Tibial artery (tissue), 4 donors: ENCODE measurements at regions not wholly inside any gene's neighbourhood (a gene's known extent, or its start where the extent isn't known, plus 50 kb on each side); places are given as distances from the start of the nearest gene placed in this dataset.

Experiments
- DNase-seq, 2 donors: peaks; one replicate each; pipeline ENCODE4 v3.0.0-alpha.2; 2019
- H3K27ac ChIP-seq, 2 donors: fragments of 200-600 bp; sonication (generic) in 1 of 2; 1 replicate in 1 of 2; 2 replicates in 1 of 2; pipeline ENCODE4 v1.5.1; 2018 to 2019; ENCODE audit warnings: mild to moderate bottlenecking in 1 of 2
- H3K27me3 ChIP-seq, 2 donors: fragments of 200-600 bp; sonication (generic) in 1 of 2; one replicate each; pipeline versions ENCODE4 v1.5.1 to v1.6.0; 2016 to 2019
- H3K36me3 ChIP-seq, 3 donors: fragments of 200-600 bp; sonication (generic) in 2 of 3; one replicate each; pipeline ENCODE4 v1.5.1; 2016 to 2019; ENCODE audit warnings: mild to moderate bottlenecking in 2 of 3
- H3K4me1 ChIP-seq, 4 donors: fragments of 200-600 bp; sonication (generic) in 2 of 4; 1 replicate in 3 of 4; 2 replicates in 1 of 4; pipeline ENCODE4 v1.5.1; 2016 to 2019
- H3K4me3 ChIP-seq, 2 donors: fragments of 200-600 bp; sonication (generic) in 1 of 2; 1 replicate in 1 of 2; 2 replicates in 1 of 2; pipeline ENCODE4 v1.5.1; 2018 to 2019; ENCODE audit warnings: mild to moderate bottlenecking in 2 of 2
- H3K9me3 ChIP-seq, 3 donors: fragments of 200-600 bp; sonication (generic) in 1 of 3; one replicate each; pipeline ENCODE4 v1.5.1; 2016 to 2019
- CTCF ChIP-seq, 2 experiments: fragments of 200-600 bp in 1 of 2; fragments of 450-650 bp in 1 of 2; IDR thresholded peaks; one replicate each; pipeline ENCODE4 v1.5.1; 2017 to 2019; ENCODE audit warnings: antibody characterized with exemption in 2 of 2, mild to moderate bottlenecking in 1 of 2, moderate library complexity in 1 of 2
- intact Hi-C: fragments of 100-400 bp; cut with DNase I; formaldehyde crosslinking; loops from one replicate; pipeline ENCODE4 v1.15.0; 2023; ENCODE audit warnings: low total_unique reads

- Histone ChIP-seq H3K27me3 (peaks cover 0 to 16% of the 10 kb centered on the region in 2 donors), H3K4me1 (peaks cover 0 to 5% (median 0%) of the 10 kb centered on the region in 4 donors), H3K27ac (no peak overlapping the region), H3K9me3 (no peaks in the 10 kb centered on the region), H3K36me3 (no peaks in the 10 kb centered on the region), H3K4me3 (no peak overlapping the region)
- TF ChIP-seq CTCF (IDR thresholded peaks at IDR 0.05), result no peak
- intact Hi-C loops, result no loop called here
- no peak for DNase-seq
These were observed 180.4 kb downstream of the INO80D start for GRCh38 chr2:205905576-205905975.

GRCh38 chr2:205904873-205905272 is 181.1 kb downstream of the INO80D start:
- H3K27ac ChIP-seq, result no peak overlapping the region
- peaks cover 0 to 16% of the 10 kb centered on the region in 2 donors for H3K27me3 ChIP-seq
- H3K9me3 ChIP-seq, result no peaks in the 10 kb centered on the region
- no peak overlapping the region for H3K4me3 ChIP-seq
- H3K36me3 ChIP-seq, result no peaks in the 10 kb centered on the region
- no peak for TF ChIP-seq CTCF (IDR thresholded peaks at IDR 0.05)
- DNase-seq, result no peak
- peaks cover 0 to 5% (median 0%) of the 10 kb centered on the region in 4 donors for H3K4me1 ChIP-seq
- intact Hi-C loops, result no loop called here

- Histone ChIP-seq H3K27ac (no peak overlapping the region), H3K27me3 (peaks cover 0 to 11% of the 10 kb centered on the region in 2 donors), H3K9me3 (no peaks in the 10 kb centered on the region), H3K4me1 (peaks cover 0 to 5% (median 0%) of the 10 kb centered on the region in 4 donors), H3K36me3 (no peaks in the 10 kb centered on the region), H3K4me3 (no peak overlapping the region)
- DNase-seq, result no peak
- TF ChIP-seq CTCF (IDR thresholded peaks at IDR 0.05), result no peak
- intact Hi-C loops, result no loop called here
These were observed 182.3 kb downstream of the INO80D start for GRCh38 chr2:205903549-205904129.

GRCh38 chr2:205902900-205903237 is 183.1 kb downstream of the INO80D start:
- H3K4me3 ChIP-seq, result no peak overlapping the region
- intact Hi-C loops, result no loop called here
- H3K27me3 ChIP-seq, result peaks cover 0 to 7% of the 10 kb centered on the region in 2 donors
- no peak for TF ChIP-seq CTCF (IDR thresholded peaks at IDR 0.05)
- H3K4me1 ChIP-seq, result peaks cover 0 to 5% (median 0%) of the 10 kb centered on the region in 4 donors
- H3K36me3 ChIP-seq, result no peaks in the 10 kb centered on the region
- DNase-seq, result no peak
- H3K9me3 ChIP-seq, result no peaks in the 10 kb centered on the region
- no peak overlapping the region for H3K27ac ChIP-seq

- H3K27ac ChIP-seq, result no peak overlapping the region
- H3K36me3 ChIP-seq, result no peaks in the 10 kb centered on the region
- peaks cover 0 to 5% (median 0%) of the 10 kb centered on the region in 4 donors for H3K4me1 ChIP-seq
- H3K9me3 ChIP-seq, result no peaks in the 10 kb centered on the region
- intact Hi-C loops, result no loop called here
- peaks cover 0 to 7% of the 10 kb centered on the region in 2 donors for H3K27me3 ChIP-seq
- H3K4me3 ChIP-seq, result no peak overlapping the region
- no peak for DNase-seq
- TF ChIP-seq CTCF (IDR thresholded peaks at IDR 0.05), result no peak
These were observed 183.7 kb downstream of the INO80D start for GRCh38 chr2:205902041-205902899.
